BLaER1 (cell line): ENCODE measurements at regions not wholly inside any gene's neighbourhood (a gene's known extent, or its start where the extent isn't known, plus 50 kb on each side); places are given as distances from the start of the nearest gene placed in this dataset.
"Not testable (repeated sequence)": the region's sequence is repeated elsewhere in the genome, so short reads cannot be mapped to it uniquely, and the experiment has no call there.

ENCODE experiments used
- H3K27ac ChIP-seq: shearing (Covaris generic); formaldehyde crosslinking; 2 replicates; pipeline ENCODE4 v1.8.1; 2022
- H3K27me3 ChIP-seq: shearing (Covaris generic); formaldehyde crosslinking; 2 replicates; pipeline ENCODE4 v1.8.1; 2022
- H3K36me3 ChIP-seq: shearing (Covaris generic); formaldehyde crosslinking; 2 replicates; pipeline ENCODE4 v1.8.1; 2022
- H3K4me1 ChIP-seq: shearing (Covaris generic); formaldehyde crosslinking; 2 replicates; pipeline ENCODE4 v1.8.1; 2022
- H3K4me2 ChIP-seq: shearing (Covaris generic); formaldehyde crosslinking; 2 replicates; pipeline ENCODE4 v1.8.1; 2022
- H3K4me3 ChIP-seq: shearing (Covaris generic); formaldehyde crosslinking; 2 replicates; pipeline ENCODE4 v1.8.1; 2022
- H3K9ac ChIP-seq: shearing (Covaris generic); formaldehyde crosslinking; 2 replicates; pipeline ENCODE4 v1.8.1; 2022
- H3K9me3 ChIP-seq: shearing (Covaris generic); formaldehyde crosslinking; 2 replicates; pipeline ENCODE4 v1.8.1; 2022
- H4K20me1 ChIP-seq: shearing (Covaris generic); formaldehyde crosslinking; 2 replicates; pipeline ENCODE4 v1.8.1; 2022
- Cebpa-rat ChIP-seq: shearing (Covaris generic); IDR thresholded peaks from 2 replicates; pipeline ENCODE4 v1.8.1; 2022

- Histone ChIP-seq H3K4me1 (no peaks in the 10 kb centered on the region), H3K9me3 (no peaks in the 10 kb centered on the region), H3K36me3 (no peaks in the 10 kb centered on the region), H3K27me3 (no peaks in the 10 kb centered on the region), H3K9ac (no peak overlapping the region), H3K4me3 (no peak overlapping the region), H3K4me2 (no peak overlapping the region), H4K20me1 (no peaks in the 10 kb centered on the region), H3K27ac (no peak overlapping the region)
- no peak for TF ChIP-seq Cebpa-rat
Measured at GRCh38 chr12:61188801-61189595, 1071.2 kb upstream of the USP15 start.

GRCh38 chr12:61213646-61214045 lies 1046.6 kb upstream of the USP15 start:
- H3K27ac ChIP-seq, result no peak overlapping the region
- no peaks in the 10 kb centered on the region for H4K20me1 ChIP-seq
- no peaks in the 10 kb centered on the region for H3K27me3 ChIP-seq
- no peaks in the 10 kb centered on the region for H3K9me3 ChIP-seq
- no peaks in the 10 kb centered on the region for H3K36me3 ChIP-seq
- H3K4me2 ChIP-seq, result no peak overlapping the region
- H3K4me1 ChIP-seq, result no peaks in the 10 kb centered on the region
- H3K4me3 ChIP-seq, result no peak overlapping the region
- H3K9ac ChIP-seq, result no peak overlapping the region
- no peak for TF ChIP-seq Cebpa-rat

GRCh38 chr12:61220337-61220736 lies 1039.9 kb upstream of the USP15 start:
- Histone ChIP-seq H3K9me3 (no peaks in the 10 kb centered on the region), H4K20me1 (no peaks in the 10 kb centered on the region), H3K9ac (no peak overlapping the region), H3K27me3 (no peaks in the 10 kb centered on the region), H3K4me2 (no peak overlapping the region), H3K36me3 (no peaks in the 10 kb centered on the region), H3K4me3 (no peak overlapping the region), H3K4me1 (no peaks in the 10 kb centered on the region), H3K27ac (no peak overlapping the region)
- no peak for TF ChIP-seq Cebpa-rat

- no peak overlapping the region for H3K9ac ChIP-seq
- no peaks in the 10 kb centered on the region for H3K36me3 ChIP-seq
- H4K20me1 ChIP-seq, result no peaks in the 10 kb centered on the region
- H3K4me2 ChIP-seq, result no peak overlapping the region
- no peaks in the 10 kb centered on the region for H3K4me1 ChIP-seq
- TF ChIP-seq Cebpa-rat, result no peak
- H3K9me3 ChIP-seq, result 0 out of 2 replicates have a peak, but pooled peaks cover 4% of the 10 kb centered on the region
- no peaks in the 10 kb centered on the region for H3K27me3 ChIP-seq
- no peak overlapping the region for H3K4me3 ChIP-seq
- H3K27ac ChIP-seq, result no peak overlapping the region
Measured at GRCh38 chr12:61232040-61232439, 1028.2 kb upstream of the USP15 start.

- no peaks in the 10 kb centered on the region for H3K36me3 ChIP-seq
Measured at GRCh38 chr12:61250303-61250702, 1009.9 kb upstream of the USP15 start.

GRCh38 chr12:61251076-61251475 lies 1009.1 kb upstream of the USP15 start:
- no peak overlapping the region for H3K9ac ChIP-seq
- H4K20me1 ChIP-seq, result no peaks in the 10 kb centered on the region
- H3K4me1 ChIP-seq, result no peaks in the 10 kb centered on the region
- no peaks in the 10 kb centered on the region for H3K36me3 ChIP-seq
- TF ChIP-seq Cebpa-rat, result no peak
- H3K4me3 ChIP-seq, result no peak overlapping the region
- no peaks in the 10 kb centered on the region; the same call in 1 of the 2 replicates for H3K9me3 ChIP-seq
- H3K4me2 ChIP-seq, result no peak overlapping the region
- no peak overlapping the region for H3K27ac ChIP-seq
- no peaks in the 10 kb centered on the region for H3K27me3 ChIP-seq

More at GRCh38 chr12:61250303-61250702, 1009.9 kb upstream of the USP15 start:
- no peak overlapping the region for H3K4me2 ChIP-seq
- no peaks in the 10 kb centered on the region; the same call in 1 of the 2 replicates for H3K9me3 ChIP-seq
- no peak for TF ChIP-seq Cebpa-rat
- H3K27me3 ChIP-seq, result no peaks in the 10 kb centered on the region
- H4K20me1 ChIP-seq, result no peaks in the 10 kb centered on the region
- no peak overlapping the region for H3K9ac ChIP-seq
- H3K4me1 ChIP-seq, result no peaks in the 10 kb centered on the region
- H3K27ac ChIP-seq, result no peak overlapping the region
- no peak overlapping the region for H3K4me3 ChIP-seq

- Histone ChIP-seq H3K4me1 (no peaks in the 10 kb centered on the region), H3K9me3 (no peaks in the 10 kb centered on the region; the same call in 1 of the 2 replicates), H3K36me3 (no peaks in the 10 kb centered on the region), H3K27me3 (no peaks in the 10 kb centered on the region), H3K9ac (no peak overlapping the region), H4K20me1 (no peaks in the 10 kb centered on the region), H3K27ac (no peak overlapping the region), H3K4me2 (no peak overlapping the region), H3K4me3 (no peak overlapping the region)
- TF ChIP-seq Cebpa-rat, result no peak
Measured at GRCh38 chr12:61254225-61254624, 1006.0 kb upstream of the USP15 start.

GRCh38 chr12:61264294-61264693 lies 995.9 kb upstream of the USP15 start:
- not testable (repeated sequence) for H3K4me2 ChIP-seq, H3K9ac ChIP-seq, H3K4me1 ChIP-seq

GRCh38 chr12:61267474-61267873 lies 992.7 kb upstream of the USP15 start:
- no peaks in the 10 kb centered on the region for H3K4me1 ChIP-seq
- no peak for TF ChIP-seq Cebpa-rat

More at GRCh38 chr12:61264294-61264693, 995.9 kb upstream of the USP15 start:
- not testable (repeated sequence) for H4K20me1 ChIP-seq, H3K27me3 ChIP-seq, H3K36me3 ChIP-seq, H3K4me3 ChIP-seq, H3K27ac ChIP-seq
- peaks cover 41% of the 10 kb centered on the region for H3K9me3 ChIP-seq

GRCh38 chr12:61272441-61272840 lies 987.8 kb upstream of the USP15 start:
- TF ChIP-seq Cebpa-rat, result no peak
- no peaks in the 10 kb centered on the region for H3K9me3 ChIP-seq

More at GRCh38 chr12:61267474-61267873, 992.7 kb upstream of the USP15 start:
- Histone ChIP-seq H3K4me2 (no peak overlapping the region), H3K9me3 (peaks cover 41% of the 10 kb centered on the region), H3K36me3 (no peaks in the 10 kb centered on the region), H3K27me3 (no peaks in the 10 kb centered on the region), H4K20me1 (no peaks in the 10 kb centered on the region), H3K9ac (no peak overlapping the region), H3K27ac (no peak overlapping the region), H3K4me3 (no peak overlapping the region)

More at GRCh38 chr12:61272441-61272840, 987.8 kb upstream of the USP15 start:
- Histone ChIP-seq H3K27me3 (no peaks in the 10 kb centered on the region), H3K36me3 (no peaks in the 10 kb centered on the region), H3K27ac (no peak overlapping the region), H3K4me2 (no peak overlapping the region), H3K4me3 (no peak overlapping the region), H3K9ac (no peak overlapping the region), H3K4me1 (no peaks in the 10 kb centered on the region), H4K20me1 (no peaks in the 10 kb centered on the region)
